Adrenal gland (tissue), 9 donors: ENCODE measurements at regions not wholly inside any gene's neighbourhood (a gene's known extent, or its start where the extent isn't known, plus 50 kb on each side); places are given as distances from the start of the nearest gene placed in this dataset.

Source experiments
- DNase-seq, 7 donors: peaks; one replicate each; pipeline ENCODE4 v3.0.0-alpha.2; 2019 to 2020
- H3K27ac ChIP-seq, 5 donors: fragments of 200-600 bp; sonication (generic) in 4 of 5; 1 replicate in 3 of 5; 2 replicates in 2 of 5; pipeline versions ENCODE4 v1.5.1 to v1.8.0; 2016 to 2020; ENCODE audit warnings: mild to moderate bottlenecking in 1 of 5
- H3K27me3 ChIP-seq: fragments of 200-600 bp; 2 replicates; pipeline ENCODE4 v1.8.0; 2021
- H3K36me3 ChIP-seq, 2 donors: fragments of 200-600 bp; replicated peaks in 1 of 2; 1 replicate in 1 of 2; 2 replicates in 1 of 2; pipeline versions ENCODE4 v1.5.1 to v1.8.0; 2018 to 2022
- H3K4me1 ChIP-seq, 2 donors: fragments of 200-600 bp; replicated peaks in 1 of 2; 1 replicate in 1 of 2; 2 replicates in 1 of 2; pipeline versions ENCODE4 v1.5.1 to v1.8.0; 2018 to 2021
- H3K4me3 ChIP-seq, 4 donors: fragments of 200-600 bp; sonication (generic) in 3 of 4; one replicate each; pipeline ENCODE4 v1.5.1; 2016 to 2018
- H3K9me3 ChIP-seq, 3 donors: fragments of 200-600 bp; sonication (generic) in 1 of 3; replicated peaks in 1 of 3; 1 replicate in 2 of 3; 2 replicates in 1 of 3; pipeline versions ENCODE4 v1.5.1 to v1.8.0; 2016 to 2021
- POLR2A ChIP-seq, 2 donors: fragments of 450-650 bp; IDR thresholded peaks; one replicate each; pipeline ENCODE4 v1.6.1; 2017; ENCODE audit warnings: antibody characterized with exemption in 2 of 2, mild to moderate bottlenecking in 2 of 2, moderate library complexity in 1 of 2
- WGBS, 4 donors: extraction: QIAGEN DNeasy Blood & Tissue Kit in 2 of 4; methylation state at CpG; one replicate each; pipeline versions ENCODE4 v1.1.5 to v1.1.7; 2013 to 2017; 5-methylcytosine and 5-hydroxymethylcytosine counted together
- intact Hi-C, 2 donors: fragments of 100-400 bp; cut with DNase I; formaldehyde crosslinking; loops; one replicate each; pipeline versions ENCODE4 v1.14.1 to v1.15.0; 2022 to 2023
- TF ChIP-seq, protein P1 (sequence below), 6 experiments: fragments of 450-650 bp in 4 of 6; fragments of 200-600 bp in 2 of 6; sonication (generic) in 1 of 6; IDR thresholded peaks; 1 replicate in 5 of 6; 2 replicates in 1 of 6; pipeline versions ENCODE4 v1.5.1 to v1.8.0; 2016 to 2021; ENCODE audit warnings: antibody characterized with exemption in 6 of 6, mild to moderate bottlenecking in 2 of 6, moderate library complexity in 1 of 6
- donor health status: healthy with polysubstance abuse.
- donor health status: Bipolar disorder and iron deficiency.
- donor health status: DM: yes; HTN: yes; CAD: no.
- donor health status: DM: no; HTN: no; CAD: no.
- donor health status: DM: no; HTN: no; CAD: no.

DNA sequence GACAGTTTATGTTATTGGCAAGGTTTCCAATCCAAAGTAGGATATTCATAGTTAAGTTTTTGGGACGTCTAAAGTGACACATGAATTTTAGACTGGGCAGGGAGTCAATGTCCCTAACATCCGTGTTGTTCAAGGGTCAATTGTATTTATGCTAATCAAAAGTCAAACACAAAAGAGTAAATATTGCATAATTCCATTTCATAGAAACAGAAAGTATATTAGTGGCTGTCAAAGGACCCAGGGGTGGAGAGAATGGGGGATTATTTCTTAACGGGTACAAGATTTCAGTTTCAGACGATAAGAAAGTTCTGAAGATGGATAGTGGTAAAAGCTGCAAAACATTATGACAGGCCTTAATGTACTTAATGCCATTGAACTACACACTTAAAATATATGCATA lies 971.8 kb upstream of the AGA start:
- WGBS, 4 donors = 58 to 69% (median 62%) methylated on average over 4 of the region's 4 CpGs
- intact Hi-C loops = no loop called here

DNA sequence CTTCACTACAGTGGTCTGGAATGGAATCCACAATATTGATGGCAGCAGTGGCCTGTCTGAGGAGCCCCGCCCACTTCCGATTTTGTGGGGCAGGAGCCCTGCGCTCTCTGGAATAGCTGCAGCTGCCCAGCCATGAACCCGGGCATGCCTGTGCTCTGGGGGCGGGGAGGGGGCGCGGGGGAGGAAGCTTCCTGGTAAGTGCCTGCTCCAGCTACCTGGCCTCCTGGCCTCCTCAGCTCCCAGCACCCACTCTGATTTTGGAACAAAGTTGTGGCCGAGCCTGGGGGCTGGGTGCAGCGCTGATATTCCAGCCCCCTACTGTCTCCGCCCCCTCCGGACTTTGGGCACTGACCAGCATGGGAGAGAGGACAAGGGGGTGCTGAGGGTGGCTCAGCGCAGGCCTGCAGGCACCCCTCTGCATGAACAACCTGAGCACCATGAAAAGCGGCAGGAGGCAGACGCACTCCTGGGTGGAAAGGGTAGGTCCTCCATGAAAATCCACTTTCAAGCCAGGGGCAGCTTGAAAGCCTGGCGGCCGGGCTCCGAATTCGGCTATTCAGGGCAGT lies 972.7 kb upstream of the AGA start:
- Histone ChIP-seq H3K9me3 (no peaks in the 10 kb centered on the region), H3K27me3 (no peaks in the 10 kb centered on the region), H3K27ac (no peak overlapping the region), H3K4me1 (no peaks in the 10 kb centered on the region), H3K36me3 (no peaks in the 10 kb centered on the region), H3K4me3 (no peak overlapping the region)
- WGBS, 4 donors = 85 to 95% (median 90%) methylated on average over 6 to 18 of the region's 18 CpGs
- TF ChIP-seq, protein P1, sequence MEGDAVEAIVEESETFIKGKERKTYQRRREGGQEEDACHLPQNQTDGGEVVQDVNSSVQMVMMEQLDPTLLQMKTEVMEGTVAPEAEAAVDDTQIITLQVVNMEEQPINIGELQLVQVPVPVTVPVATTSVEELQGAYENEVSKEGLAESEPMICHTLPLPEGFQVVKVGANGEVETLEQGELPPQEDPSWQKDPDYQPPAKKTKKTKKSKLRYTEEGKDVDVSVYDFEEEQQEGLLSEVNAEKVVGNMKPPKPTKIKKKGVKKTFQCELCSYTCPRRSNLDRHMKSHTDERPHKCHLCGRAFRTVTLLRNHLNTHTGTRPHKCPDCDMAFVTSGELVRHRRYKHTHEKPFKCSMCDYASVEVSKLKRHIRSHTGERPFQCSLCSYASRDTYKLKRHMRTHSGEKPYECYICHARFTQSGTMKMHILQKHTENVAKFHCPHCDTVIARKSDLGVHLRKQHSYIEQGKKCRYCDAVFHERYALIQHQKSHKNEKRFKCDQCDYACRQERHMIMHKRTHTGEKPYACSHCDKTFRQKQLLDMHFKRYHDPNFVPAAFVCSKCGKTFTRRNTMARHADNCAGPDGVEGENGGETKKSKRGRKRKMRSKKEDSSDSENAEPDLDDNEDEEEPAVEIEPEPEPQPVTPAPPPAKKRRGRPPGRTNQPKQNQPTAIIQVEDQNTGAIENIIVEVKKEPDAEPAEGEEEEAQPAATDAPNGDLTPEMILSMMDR (IDR thresholded peaks at IDR 0.05) = no peak
- TF ChIP-seq POLR2A (IDR thresholded peaks at IDR 0.05) = no peak
- intact Hi-C loops = no loop called here
- DNase-seq = no peak

More for the DNA sequence above, 971.8 kb upstream of the AGA start:
- DNase-seq = no peak
- H3K9me3 ChIP-seq = no peaks in the 10 kb centered on the region
- no peak overlapping the region for H3K27ac ChIP-seq
- no peak for TF ChIP-seq POLR2A (IDR thresholded peaks at IDR 0.05)
- TF ChIP-seq, protein P1 (IDR thresholded peaks at IDR 0.05) = no peak
- no peak overlapping the region for H3K4me3 ChIP-seq
- H3K36me3 ChIP-seq = no peaks in the 10 kb centered on the region
- no peaks in the 10 kb centered on the region for H3K4me1 ChIP-seq
- no peaks in the 10 kb centered on the region for H3K27me3 ChIP-seq

DNA sequence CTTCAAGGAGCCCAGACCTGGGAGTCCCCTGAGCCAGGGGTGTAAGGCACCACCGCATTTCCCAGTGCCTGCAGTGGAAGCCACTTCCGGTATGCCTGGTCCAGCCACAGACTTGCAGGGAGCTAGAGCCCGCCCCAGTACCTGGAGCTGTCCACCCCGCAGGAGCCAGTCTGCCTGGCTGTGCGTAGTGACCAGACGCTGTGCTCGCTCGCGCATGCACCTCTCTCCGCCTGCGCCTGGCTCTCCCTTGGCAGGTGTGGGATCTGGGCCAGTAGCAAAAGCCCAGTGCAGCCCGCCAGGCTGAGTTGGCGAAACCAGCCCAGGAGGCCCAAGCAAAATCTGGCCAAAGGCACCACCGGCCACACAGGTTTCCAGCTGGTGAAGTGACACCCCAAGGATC lies 973.7 kb upstream of the AGA start:
- no peak for DNase-seq
- Histone ChIP-seq H3K9me3 (no peaks in the 10 kb centered on the region), H3K4me1 (no peaks in the 10 kb centered on the region), H3K36me3 (no peaks in the 10 kb centered on the region), H3K27ac (no peak overlapping the region), H3K27me3 (no peaks in the 10 kb centered on the region), H3K4me3 (no peak overlapping the region)
- WGBS, 4 donors = 91 to 97% (median 94%) methylated on average over 7 to 14 of the region's 14 CpGs
- TF ChIP-seq POLR2A (IDR thresholded peaks at IDR 0.05) = no peak
- TF ChIP-seq, protein P1 (IDR thresholded peaks at IDR 0.05) = no peak
- intact Hi-C loops = no loop called here

DNA sequence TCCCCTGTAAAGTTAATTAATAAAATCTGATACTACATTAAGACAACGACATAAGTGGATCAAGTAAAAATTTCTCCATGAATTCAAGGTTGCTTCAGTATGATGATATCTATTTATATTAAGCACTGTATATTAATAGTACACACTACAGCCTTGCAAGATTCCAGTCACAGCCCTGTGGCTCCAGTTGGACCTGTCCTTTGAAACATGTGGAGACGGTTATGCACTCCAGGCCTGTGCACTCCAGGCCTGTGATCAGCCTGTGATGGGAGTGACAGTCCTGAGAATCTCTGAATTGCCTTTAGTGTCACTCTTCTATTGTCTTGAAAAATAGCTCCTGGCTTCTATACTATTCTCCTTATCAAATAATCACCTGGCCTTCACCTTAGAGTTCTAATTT lies 981.1 kb upstream of the AGA start:
- no peaks in the 10 kb centered on the region for H3K27me3 ChIP-seq
- no peak for DNase-seq
- H3K9me3 ChIP-seq = no peaks in the 10 kb centered on the region
- H3K4me1 ChIP-seq = no peaks in the 10 kb centered on the region
- H3K4me3 ChIP-seq = no peak overlapping the region
- H3K27ac ChIP-seq = no peak overlapping the region
- TF ChIP-seq POLR2A (IDR thresholded peaks at IDR 0.05) = no peak
- TF ChIP-seq, protein P1 (IDR thresholded peaks at IDR 0.05) = no peak
- WGBS, 4 donors = 66 to 80% (median 70%) methylated on average over 2 of the region's 2 CpGs
- intact Hi-C loops = no loop called here
- H3K36me3 ChIP-seq = no peaks in the 10 kb centered on the region
